DND-41 (cell line): ENCODE measurements at regions not wholly inside any gene's neighbourhood (a gene's known extent, or its start where the extent isn't known, plus 50 kb on each side); places are given as distances from the start of the nearest gene placed in this dataset.

Experiments used
- CTCF ChIP-seq: IDR thresholded peaks from 2 replicates; pipeline ENCODE4 v1.5.1; 2012; ENCODE audit warnings: borderline replicate concordance, low read length, moderate library complexity, mild to moderate bottlenecking; ENCODE audit not compliant: poor library complexity, severe bottlenecking; ENCODE audit errors: extremely low read depth
- EZH2 ChIP-seq: IDR thresholded peaks from 3 replicates; pipeline ENCODE4 v1.6.1; 2012; ENCODE audit warnings: borderline replicate concordance, low read depth, mild to moderate bottlenecking, moderate library complexity, low read length, inconsistent platforms; ENCODE audit not compliant: severe bottlenecking

- TF ChIP-seq CTCF = no peak
- TF ChIP-seq EZH2 = no peak
Measured at GRCh38 chr5:176162198-176162597, 76.0 kb upstream of the SIMC1 start.
